ENCODE measurements at regions not wholly inside any gene's neighbourhood (a gene's known extent, or its start where the extent isn't known, plus 50 kb on each side); places are given as distances from the start of the nearest gene placed in this dataset.

GRCh38 chr3:83122774-83123350 lies 1361.4 kb upstream of the GBE1 start:
- TF ChIP-seq CTCF (optimal IDR thresholded peaks at IDR 0.05 in 1 of 3, IDR thresholded peaks at IDR 0.05 in 1 of 3, conservative IDR thresholded peaks at IDR 0.05 in 1 of 3; ENCODE audit: extremely low read depth in 1 of 3, insufficient read depth in 2 of 3, low read length in 3 of 3) (no peak), EZH2 (IDR thresholded peaks at IDR 0.05; ENCODE audit: low read length) (no peak)

Data from keratinocyte (primary cell).